Suppressor macrophage (primary cell): ENCODE measurements at regions not wholly inside any gene's neighbourhood (a gene's known extent, or its start where the extent isn't known, plus 50 kb on each side); places are given as distances from the start of the nearest gene placed in this dataset.
A peak's percentile ranks its signal among the peaks of the same experiment; 100 is the strongest.
"Not testable (repeated sequence)": the region's sequence is repeated elsewhere in the genome, so short reads cannot be mapped to it uniquely, and the experiment has no call there.

Source experiments
- DNase-seq, 4 experiments: peaks; one replicate each; pipeline ENCODE4 v3.0.0-alpha.2; 2020 to 2022

- no peak for DNase-seq
Measured at GRCh38 chr15:78708713-78709260, 67.8 kb upstream of the CHRNB4 start.

- not testable (repeated sequence) for DNase-seq
Measured at GRCh38 chr15:78706481-78707235, 65.6 kb upstream of the CHRNB4 start.

GRCh38 chr15:78703334-78704056, 62.5 kb upstream of the CHRNB4 start:
- not testable (repeated sequence) for DNase-seq

GRCh38 chr15:78702609-78703333, 61.8 kb upstream of the CHRNB4 start:
- peak in 1 of 4 experiments; percentile 14 for DNase-seq

GRCh38 chr15:78697449-78697848, 56.4 kb upstream of the CHRNB4 start:
- no peak for DNase-seq

- DNase-seq, result no peak
Measured at GRCh38 chr15:78696436-78696835, 55.4 kb upstream of the CHRNB4 start.

- DNase-seq, result no peak
Measured at GRCh38 chr15:78695854-78696253, 54.8 kb upstream of the CHRNB4 start.

- DNase-seq, result no peak
Measured at GRCh38 chr15:78695046-78695671, 54.1 kb upstream of the CHRNB4 start.

- DNase-seq, result no peak
Measured at GRCh38 chr15:78691851-78692421, 50.9 kb upstream of the CHRNB4 start.

- DNase-seq, result no peak
Measured at GRCh38 chr15:78691167-78691850, 50.3 kb upstream of the CHRNB4 start.
